K562 (cell line): ENCODE measurements at regions not wholly inside any gene's neighbourhood (a gene's known extent, or its start where the extent isn't known, plus 50 kb on each side); places are given as distances from the start of the nearest gene placed in this dataset.
A peak's percentile ranks its signal among the peaks of the same experiment; 100 is the strongest.

Experiments
- ATAC-seq: fragments of 200-7000 bp; cut with Tn5 transposase; 3 replicates; pipeline ENCODE4 v1.9.1; 2020; ENCODE audit warnings: moderate library complexity
- BruUV-seq: library from RNA; stranded (reverse); fragments of 400-500 nt; replicated peaks from 2 replicates; lab custom pipeline; 2021; lab: Mats Ljungman, UMichigan
- CTCF ChIA-PET: fragments of 300-600 bp; formaldehyde crosslinking; extraction: SDS; loops from one replicate; lab custom pipeline; 2021; ENCODE audit warnings: low intra/inter-chr PET ratio; lab: Yijun Ruan, JAX
- POLR2A ChIA-PET: fragments of 300-600, 350-650 bp; sonication (Branson Sonifier 250); formaldehyde crosslinking; extraction: SDS; loops from one replicate; lab custom pipeline; 2021; ENCODE audit warnings: antibody characterized with exemption, inconsistent platforms; lab: Yijun Ruan, JAX
- DNase-seq, 4 experiments: peaks; one replicate each; pipeline versions ENCODE4 v3.0.0 to v3.0.0-alpha.2; 2011 to 2018; ENCODE audit warnings: low spot score in 3 of 4, mixed read lengths in 3 of 4; ENCODE audit errors: extremely low read depth in 1 of 4
- FAIRE-seq: peaks from 2 replicates; lab custom pipeline; 2011; peaks lifted over from hg19 to GRCh38; lab: Jason Lieb, UNC
- H2AFZ ChIP-seq: 2 replicates; pipeline ENCODE4 v1.6.0; 2011; ENCODE audit warnings: low read depth, low read length, control low read depth, inconsistent platforms
- H3K27ac ChIP-seq: fragments of 200-600 bp; 3 replicates; pipeline ENCODE4 v1.8.0; 2011; ENCODE audit warnings: low read depth, mild to moderate bottlenecking, control low read depth, inconsistent platforms, low read length, moderate library complexity, mixed read lengths; ENCODE audit errors: extremely low read depth
- H3K27me3 ChIP-seq, 2 experiments: fragments of 300-600 bp in 1 of 2; 2 replicates in 1 of 2; 3 replicates in 1 of 2; pipeline versions ENCODE4 v1.6.0 to v1.8.0; 2011; ENCODE audit warnings: inconsistent platforms in 2 of 2, low read length in 2 of 2, mild to moderate bottlenecking in 1 of 2, mixed read lengths in 1 of 2, moderate library complexity in 1 of 2; ENCODE audit not compliant: control insufficient read depth in 2 of 2, insufficient read depth in 2 of 2
- H3K36me3 ChIP-seq: fragments of 300-600 bp; 3 replicates; pipeline ENCODE4 v1.8.0; 2011; ENCODE audit warnings: mild to moderate bottlenecking, low read length, inconsistent platforms; ENCODE audit not compliant: control insufficient read depth, insufficient read depth
- H3K4me1 ChIP-seq, 2 experiments: fragments of 200-600 bp in 1 of 2; replicated peaks in 1 of 2; 2 replicates in 1 of 2; 3 replicates in 1 of 2; pipeline versions ENCODE4 v1.5.1 to v1.8.0; 2011; ENCODE audit warnings: inconsistent platforms in 2 of 2, low read length in 2 of 2, mild to moderate bottlenecking in 1 of 2, mixed read lengths in 1 of 2, moderate library complexity in 1 of 2; ENCODE audit not compliant: control insufficient read depth in 2 of 2, insufficient read depth in 2 of 2
- H3K4me2 ChIP-seq: 2 replicates; pipeline ENCODE4 v1.6.1; 2011; ENCODE audit warnings: low read length, control low read depth, inconsistent platforms, mixed read lengths; ENCODE audit not compliant: insufficient read depth
- H3K4me3 ChIP-seq: fragments of 200-600 bp; sonication (generic), shearing (Covaris generic); 2 replicates; pipeline ENCODE4 v1.5.1; 2016; ENCODE audit warnings: control low read depth, inconsistent platforms
- H3K79me2 ChIP-seq: fragments of 200-600 bp; 3 replicates; pipeline ENCODE4 v1.8.0; 2011; ENCODE audit warnings: low read length, inconsistent platforms; ENCODE audit not compliant: control insufficient read depth, insufficient read depth
- H3K9ac ChIP-seq, 2 experiments: 2 replicates each; pipeline versions ENCODE4 v1.6.0 to v1.6.1; 2011; ENCODE audit warnings: low read depth in 2 of 2, low read length in 2 of 2, control low read depth in 1 of 2, inconsistent platforms in 1 of 2, mild to moderate bottlenecking in 1 of 2, mixed read lengths in 1 of 2; ENCODE audit not compliant: insufficient read depth in 1 of 2
- H3K9me1 ChIP-seq: one replicate; pipeline ENCODE4 v1.6.0; 2011; ENCODE audit warnings: inconsistent platforms, mild to moderate bottlenecking, low read length, moderate library complexity; ENCODE audit not compliant: control insufficient read depth, insufficient read depth
- H3K9me3 ChIP-seq: replicated peaks from 2 replicates; pipeline ENCODE4 v1.5.1; 2011; ENCODE audit warnings: low read depth, low read length, inconsistent platforms; ENCODE audit not compliant: control insufficient read depth, insufficient read depth
- H4K20me1 ChIP-seq: replicated peaks from 2 replicates; pipeline ENCODE4 v1.6.1; 2011; ENCODE audit warnings: low read length, inconsistent platforms, mixed read lengths; ENCODE audit not compliant: control insufficient read depth, insufficient read depth
- DACH1 ChIP-seq: fragments of 450-650 bp; IDR thresholded peaks from 2 replicates; pipeline ENCODE4 v1.6.1; 2018; ENCODE audit not compliant: partially characterized antibody
- MEIS2 ChIP-seq: fragments of 450-650 bp; IDR thresholded peaks from 2 replicates; pipeline ENCODE4 v1.6.1; 2014; ENCODE audit warnings: mild to moderate bottlenecking; ENCODE audit not compliant: partially characterized antibody
- WGBS: fragments of 100-300 bp; shearing (Covaris generic); methylation state at CpG from one replicate; pipeline ENCODE4 v1.1.6; 2016; ENCODE audit warnings: low coverage, mixed read lengths; ENCODE audit not compliant: insufficient coverage; ENCODE audit errors: missing lambda C conversion rate; 5-methylcytosine and 5-hydroxymethylcytosine counted together
- in situ Hi-C: fragments of 300-500 bp; cut with MboI; formaldehyde crosslinking; loops from 4 replicates; pipeline ENCODE4 v1.15.0; 2018; ENCODE audit warnings: inconsistent platforms, mixed read lengths
- intact Hi-C: fragments of 100-400 bp; cut with micrococcal nuclease; formaldehyde crosslinking; loops from 2 replicates; pipeline ENCODE4 v1.14.2; 2022
- TF ChIP-seq, protein P1 (sequence below), 2 experiments: IDR thresholded peaks in 1 of 2; conservative IDR thresholded peaks in 1 of 2; 2 replicates each; pipeline ENCODE4 v1.6.1; 2016; ENCODE audit warnings: low read depth in 2 of 2, mild to moderate bottlenecking in 1 of 2, missing compliant biosample characterization in 1 of 2, missing genetic modification characterization in 1 of 2, moderate library complexity in 1 of 2

DNA sequence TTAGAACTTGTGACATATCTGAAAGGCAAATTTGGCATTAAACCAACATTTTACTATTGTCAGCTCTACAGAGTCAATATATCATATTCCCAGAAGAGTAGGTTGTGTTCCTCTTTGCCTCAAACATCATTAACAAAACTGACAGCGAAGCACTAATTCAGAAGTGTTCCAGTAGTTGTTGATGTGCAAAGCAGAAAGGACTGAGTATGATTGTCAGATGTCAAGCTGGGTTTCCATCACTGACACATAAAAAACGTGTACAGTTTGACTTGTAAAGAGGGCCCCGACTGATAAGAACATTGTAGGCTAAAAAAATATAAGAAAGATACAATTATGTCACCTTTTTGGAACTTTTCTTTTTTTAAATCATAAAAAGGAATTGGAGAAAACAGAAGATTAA is 101.5 kb upstream of the ZNF608 start:
- CTCF ChIA-PET: no interaction called here
- Histone ChIP-seq H3K4me3 (no peak overlapping the region), H3K79me2 (no peaks in the 10 kb centered on the region), H3K27ac (no peak overlapping the region), H3K36me3 (no peaks in the 10 kb centered on the region)
- BruUV-seq: no TSS peak
- FAIRE-seq: no peak
- DNase-seq: no peak
- TF ChIP-seq, protein P1, sequence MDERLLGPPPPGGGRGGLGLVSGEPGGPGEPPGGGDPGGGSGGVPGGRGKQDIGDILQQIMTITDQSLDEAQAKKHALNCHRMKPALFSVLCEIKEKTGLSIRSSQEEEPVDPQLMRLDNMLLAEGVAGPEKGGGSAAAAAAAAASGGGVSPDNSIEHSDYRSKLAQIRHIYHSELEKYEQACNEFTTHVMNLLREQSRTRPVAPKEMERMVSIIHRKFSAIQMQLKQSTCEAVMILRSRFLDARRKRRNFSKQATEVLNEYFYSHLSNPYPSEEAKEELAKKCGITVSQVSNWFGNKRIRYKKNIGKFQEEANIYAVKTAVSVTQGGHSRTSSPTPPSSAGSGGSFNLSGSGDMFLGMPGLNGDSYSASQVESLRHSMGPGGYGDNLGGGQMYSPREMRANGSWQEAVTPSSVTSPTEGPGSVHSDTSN (CRISPR knock-in tag; IDR thresholded peaks at IDR 0.05; ENCODE audit: low read depth): no peak
- TF ChIP-seq, protein P1 (tag; conservative IDR thresholded peaks at IDR 0.05; ENCODE audit: low read depth): peak; percentile 60
- TF ChIP-seq DACH1 (no peak), MEIS2 (peak; percentile 7)
- TF ChIP-seq, all 486 proteins: peak for 2
- Histone ChIP-seq H3K9me3 (no peaks in the 10 kb centered on the region), H3K9me1 (no peaks in the 10 kb centered on the region), H2AFZ (no peak overlapping the region), H3K27me3 (no peaks in the 10 kb centered on the region; a peak in 1 of 5 replicates), H3K4me2 (no peak overlapping the region), H3K9ac (no peak overlapping the region), H4K20me1 (no peaks in the 10 kb centered on the region), H3K4me1 (no peaks in the 10 kb centered on the region; a peak in 1 of 5 replicates)
- ATAC-seq: no peak
- WGBS: 21% methylated on average over 3 of the region's 3 CpGs
- in situ Hi-C loops (no loop called here), intact Hi-C loops (no loop called here)
- POLR2A ChIA-PET: interaction anchor here (1.0 kb wide), 1 partner anchor 10 kb away, joined by 3 read pairs; no protein-coding TSS in a partner anchor
